GM03348 (cell line): ENCODE measurements at regions not wholly inside any gene's neighbourhood (a gene's known extent, or its start where the extent isn't known, plus 50 kb on each side); places are given as distances from the start of the nearest gene placed in this dataset.

Experiments used
- DNase-seq: peaks from one replicate; pipeline ENCODE4 v3.0.0; 2012; ENCODE audit warnings: low spot score

- DNase-seq: no peak
Measured at GRCh38 chr17:72523491-72523890, 402.7 kb downstream of the SOX9 start.

- DNase-seq: no peak
Measured at GRCh38 chr17:72525225-72526015, 404.6 kb downstream of the SOX9 start.

- no peak for DNase-seq
Measured at GRCh38 chr17:72526769-72527168, 405.9 kb downstream of the SOX9 start.

- no peak for DNase-seq
Measured at GRCh38 chr17:72527789-72528188, 407.0 kb downstream of the SOX9 start.

- no peak for DNase-seq
Measured at GRCh38 chr17:72528683-72529082, 407.9 kb downstream of the SOX9 start.

- no peak for DNase-seq
Measured at GRCh38 chr17:72529386-72529785, 408.6 kb downstream of the SOX9 start.

- DNase-seq: no peak
Measured at GRCh38 chr17:72530454-72530853, 409.6 kb downstream of the SOX9 start.

- DNase-seq: no peak
Measured at GRCh38 chr17:72531729-72532128, 410.9 kb downstream of the SOX9 start.

- no peak for DNase-seq
Measured at GRCh38 chr17:72534265-72534664, 413.4 kb downstream of the SOX9 start.

- DNase-seq: no peak
Measured at GRCh38 chr17:72534776-72535175, 414.0 kb downstream of the SOX9 start.

GRCh38 chr17:72535346-72535745 lies 414.5 kb downstream of the SOX9 start:
- DNase-seq: no peak

GRCh38 chr17:72535779-72536178 lies 415.0 kb downstream of the SOX9 start:
- no peak for DNase-seq

- no peak for DNase-seq
Measured at GRCh38 chr17:72536788-72537187, 416.0 kb downstream of the SOX9 start.

- no peak for DNase-seq
Measured at GRCh38 chr17:72538443-72538842, 417.6 kb downstream of the SOX9 start.

GRCh38 chr17:72538901-72539352 lies 418.1 kb downstream of the SOX9 start:
- DNase-seq: no peak

GRCh38 chr17:72539981-72540897 lies 419.4 kb downstream of the SOX9 start:
- peak; percentile 96 for DNase-seq

GRCh38 chr17:72542317-72542716 lies 421.5 kb downstream of the SOX9 start:
- DNase-seq: no peak

- DNase-seq: peak; percentile 47
Measured at GRCh38 chr17:72545766-72546165, 424.9 kb downstream of the SOX9 start.

GRCh38 chr17:72553051-72553755 lies 432.4 kb downstream of the SOX9 start:
- no peak for DNase-seq

GRCh38 chr17:72554508-72554907 lies 433.7 kb downstream of the SOX9 start:
- DNase-seq: no peak

GRCh38 chr17:72555052-72555451 lies 434.2 kb downstream of the SOX9 start:
- no peak for DNase-seq
